NCI-H2081 (cell line): ENCODE measurements at regions not wholly inside any gene's neighbourhood (a gene's known extent, or its start where the extent isn't known, plus 50 kb on each side); places are given as distances from the start of the nearest gene placed in this dataset.
"Not testable (repeated sequence)": the region's sequence is repeated elsewhere in the genome, so short reads cannot be mapped to it uniquely, and the experiment has no call there.

Experiments used
- DNase-seq, 2 experiments: peaks; one replicate each; lab custom pipeline; 2025; lab: John Stamatoyannopoulos, UW

DNA sequence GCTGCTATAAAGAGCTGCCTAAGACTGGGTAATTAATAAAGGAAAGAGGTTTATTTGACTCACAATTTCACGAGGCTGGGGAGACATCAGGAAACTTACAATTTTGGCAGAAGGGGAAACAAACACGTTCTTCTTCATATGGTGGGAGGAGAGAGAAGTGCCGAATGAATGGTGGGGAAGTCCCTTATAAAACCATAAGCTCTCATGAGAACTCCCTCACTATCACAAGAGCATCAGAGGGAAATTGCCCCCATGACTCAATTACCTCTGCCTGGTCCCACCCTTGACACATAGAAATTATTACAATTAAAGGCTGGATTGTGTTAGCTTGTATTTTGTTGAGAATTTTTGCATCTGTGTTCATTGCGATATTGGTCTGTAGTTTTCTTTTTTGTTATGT is 460.5 kb upstream of the RAB6C start:
- DNase-seq, result no peak

DNA sequence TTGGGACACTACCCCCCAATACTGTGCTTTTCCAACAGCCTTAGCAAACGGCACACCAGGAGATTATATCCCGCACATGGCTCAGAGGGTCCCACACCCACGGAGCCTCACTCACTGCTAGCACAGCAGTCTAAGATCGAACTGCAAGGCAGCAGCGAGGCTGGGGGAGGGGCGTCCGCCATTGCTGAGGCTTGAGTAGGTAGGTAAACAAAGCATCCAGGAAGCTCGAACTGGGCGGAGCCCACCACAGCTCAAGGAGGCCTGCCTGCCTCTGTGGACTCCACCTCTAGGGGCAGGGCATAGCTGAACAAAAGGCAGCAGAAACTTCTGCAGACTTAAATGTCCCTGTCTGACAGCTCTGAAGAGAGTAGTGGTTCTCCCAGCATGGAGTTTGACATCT is 447.3 kb upstream of the RAB6C start:
- DNase-seq, result not testable (repeated sequence)

DNA sequence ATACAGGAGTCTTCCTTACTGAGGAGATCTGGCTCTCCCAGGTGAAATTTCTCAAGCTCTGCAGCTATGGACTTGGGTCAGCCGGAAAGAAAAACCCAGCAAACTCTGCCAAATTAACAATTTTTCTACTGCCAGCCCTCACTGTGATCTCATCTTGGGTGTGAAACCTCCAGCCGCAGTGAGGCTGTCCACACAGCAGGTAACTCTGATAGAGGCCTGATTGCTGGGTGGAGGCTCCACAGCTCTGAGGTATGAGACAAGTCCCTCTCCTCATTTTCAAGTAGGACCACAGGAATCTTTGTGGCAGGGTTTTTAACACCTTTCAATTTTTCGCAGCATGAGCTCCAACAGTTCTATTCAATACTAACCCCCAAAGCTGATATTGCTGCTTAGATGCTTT is 430.6 kb upstream of the RAB6C start:
- DNase-seq, result no peak

DNA sequence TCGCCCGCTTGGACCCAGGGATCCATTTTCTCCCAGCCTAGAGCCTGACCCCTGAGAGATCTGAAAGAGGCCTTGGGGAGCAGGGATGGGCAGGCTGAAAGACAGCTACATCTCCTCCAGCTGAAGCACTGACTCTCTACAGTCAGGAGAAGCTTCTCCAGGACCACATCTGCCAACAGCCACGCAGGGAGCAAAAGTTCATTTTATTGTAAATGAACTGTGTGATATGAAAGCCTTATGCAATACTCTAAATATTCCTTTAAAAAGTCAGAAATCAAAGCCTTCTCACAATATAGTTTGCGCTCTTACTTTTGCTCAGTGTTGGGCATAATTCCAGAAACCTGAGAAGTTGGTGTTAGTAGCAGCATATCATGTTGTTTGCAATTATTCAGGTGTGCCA is 428.9 kb upstream of the RAB6C start:
- DNase-seq, result no peak

DNA sequence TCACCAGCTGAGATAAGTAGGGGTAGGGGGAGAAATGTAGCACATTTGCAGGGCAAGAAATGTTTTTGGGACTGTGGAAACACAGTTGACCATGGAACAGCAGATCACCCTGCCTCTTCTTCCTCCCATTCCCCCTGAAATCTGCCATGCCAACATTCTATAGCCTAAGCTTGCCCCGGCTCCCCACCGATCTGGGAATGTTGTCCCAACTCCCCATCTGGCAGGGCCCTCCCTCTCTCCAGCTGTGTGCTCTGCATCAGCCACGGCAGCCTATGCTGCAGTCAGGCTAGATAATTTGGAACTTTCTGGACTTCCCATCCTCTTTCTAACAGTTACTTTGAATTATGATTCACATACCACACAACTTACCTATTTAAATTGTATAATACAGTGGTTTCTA is 425.1 kb upstream of the RAB6C start:
- DNase-seq, result no peak

DNA sequence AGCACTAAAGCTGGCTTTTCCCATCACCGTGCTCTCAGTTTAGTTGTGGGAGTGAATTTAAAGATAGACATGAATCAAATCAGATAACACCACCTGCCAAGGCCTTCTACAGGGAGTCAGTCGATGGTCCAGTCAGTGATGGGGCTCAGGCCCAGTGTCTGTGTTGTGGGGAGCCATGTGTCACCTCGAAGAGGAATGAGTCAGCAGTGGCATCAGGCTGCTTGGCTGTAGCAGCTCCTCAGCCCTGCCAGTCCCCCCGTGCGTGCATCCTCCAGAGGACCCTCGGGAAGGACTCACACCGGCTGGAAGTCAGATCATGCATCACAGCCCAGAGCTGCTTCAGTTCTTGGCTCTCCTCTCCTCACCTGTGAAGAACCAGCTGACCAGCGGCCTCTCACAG is 420.4 kb upstream of the RAB6C start:
- DNase-seq, result no peak

DNA sequence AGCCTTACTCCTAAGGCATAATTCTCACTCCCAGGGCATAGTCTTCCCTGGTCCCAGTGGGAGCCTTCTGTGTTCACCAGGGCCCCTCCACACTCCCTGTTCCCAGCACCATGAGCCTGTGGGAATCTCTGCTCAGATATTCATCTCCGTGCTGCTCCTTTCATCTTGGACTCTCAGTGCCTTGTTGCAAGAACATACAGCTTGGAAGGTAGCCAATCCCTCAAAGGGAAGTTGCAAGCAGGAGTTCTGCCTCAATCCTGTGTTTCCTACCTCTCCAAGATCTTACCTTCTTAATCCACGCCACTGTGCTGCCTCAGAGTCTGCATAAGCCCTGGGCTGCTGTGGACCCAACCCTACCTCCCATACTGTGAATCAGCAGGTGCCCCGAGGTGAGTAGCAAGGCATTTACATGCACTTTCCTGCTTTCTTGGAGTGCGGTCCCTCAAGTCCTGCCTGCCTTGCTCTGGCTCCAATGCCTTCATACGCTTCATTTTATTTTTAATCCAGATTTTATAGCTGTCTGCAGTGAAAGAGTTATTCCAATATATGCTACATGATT is 413.8 kb upstream of the RAB6C start:
- no peak for DNase-seq

DNA sequence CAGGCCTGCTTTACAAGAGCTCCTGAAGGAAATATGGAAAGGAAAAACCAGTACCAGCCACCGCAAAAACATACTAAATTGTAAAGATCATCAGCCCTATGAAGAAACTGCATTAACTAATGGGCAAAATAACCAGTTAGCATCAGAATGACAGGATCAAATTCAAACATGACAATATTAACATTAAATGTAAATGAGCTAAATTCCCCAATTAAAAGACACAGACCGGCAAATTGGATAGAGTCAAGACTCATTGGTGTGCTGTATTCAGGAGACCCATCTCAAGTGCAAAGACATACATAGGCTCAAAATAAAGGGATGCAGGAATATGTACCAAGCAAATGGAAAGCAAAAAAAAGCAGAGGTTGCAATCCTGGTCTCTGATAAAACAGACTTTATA is 408.7 kb upstream of the RAB6C start:
- not testable (repeated sequence) for DNase-seq

DNA sequence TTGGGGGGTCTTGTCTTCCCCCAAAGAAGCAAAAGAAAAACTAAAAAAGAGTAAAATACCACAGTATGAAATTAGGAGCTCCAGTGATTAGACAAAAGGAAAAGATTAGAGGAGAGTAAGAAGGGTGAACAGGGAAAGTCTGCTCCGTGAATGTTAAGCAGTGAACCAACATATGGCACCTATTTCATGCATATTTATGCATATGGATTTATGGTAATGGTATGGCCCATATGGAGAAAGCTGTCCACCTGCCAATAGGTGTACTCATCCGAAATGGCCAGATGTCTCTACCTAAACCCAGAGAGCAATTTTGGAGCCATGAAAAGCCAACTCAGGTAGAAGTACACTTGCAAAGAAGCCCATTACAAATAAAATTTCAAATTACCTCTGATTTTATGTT is 404.0 kb upstream of the RAB6C start:
- DNase-seq, result no peak

DNA sequence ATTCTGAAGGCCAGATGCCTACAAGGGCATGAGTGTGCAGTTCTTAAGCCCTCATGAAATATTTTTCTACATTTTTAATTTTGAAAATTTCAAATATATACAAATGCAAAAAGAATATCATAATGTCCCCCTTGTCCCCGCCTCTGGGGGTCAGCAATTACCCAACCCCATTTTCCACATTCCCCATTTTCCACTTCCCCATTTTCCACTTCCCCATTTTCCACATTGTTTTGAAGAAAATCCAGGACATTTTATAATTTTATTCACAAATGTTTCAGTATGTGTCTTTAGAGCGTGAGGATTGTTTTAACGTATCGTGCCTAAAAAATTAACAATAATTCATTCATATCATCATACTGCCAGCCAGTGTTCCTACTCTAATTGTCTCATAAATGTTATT is 403.6 kb upstream of the RAB6C start:
- DNase-seq, result no peak

DNA sequence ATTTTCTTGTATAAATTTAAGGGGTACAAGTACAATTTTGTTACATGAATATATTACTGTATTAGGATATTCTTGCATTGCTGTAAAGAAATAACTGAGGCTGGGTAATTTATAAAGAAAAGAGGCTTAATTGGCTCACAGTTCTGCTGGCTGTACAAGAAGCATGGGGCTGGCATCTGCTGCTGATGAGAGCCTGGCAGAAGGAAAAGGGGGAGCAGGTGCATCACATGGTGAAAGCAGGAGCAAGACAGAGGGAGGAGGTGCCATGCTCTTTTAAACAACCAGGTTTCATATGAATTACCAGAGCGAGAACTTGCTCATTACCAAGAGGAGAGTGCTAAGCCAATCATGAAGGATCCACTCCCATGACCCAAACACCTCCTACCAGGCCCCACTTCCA is 399.5 kb upstream of the RAB6C start:
- no peak for DNase-seq

DNA sequence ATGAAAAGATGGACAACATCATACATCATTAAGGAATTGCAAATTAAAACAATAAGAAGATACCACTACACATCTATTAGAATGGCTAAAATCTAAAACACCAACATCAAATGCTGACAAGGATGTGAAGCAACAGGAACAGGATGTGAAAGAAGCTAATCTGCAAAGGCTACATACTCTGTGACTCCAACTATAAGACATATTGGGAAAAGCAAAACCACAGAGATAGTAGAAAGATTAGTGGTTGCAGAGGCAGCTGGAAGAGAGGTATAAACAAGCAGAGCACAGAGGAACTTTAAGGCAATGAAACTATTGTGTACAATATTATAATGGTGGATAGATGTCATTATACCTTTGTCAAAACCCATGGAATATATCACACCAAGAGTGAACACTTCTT is 393.7 kb upstream of the RAB6C start:
- DNase-seq, result no peak

DNA sequence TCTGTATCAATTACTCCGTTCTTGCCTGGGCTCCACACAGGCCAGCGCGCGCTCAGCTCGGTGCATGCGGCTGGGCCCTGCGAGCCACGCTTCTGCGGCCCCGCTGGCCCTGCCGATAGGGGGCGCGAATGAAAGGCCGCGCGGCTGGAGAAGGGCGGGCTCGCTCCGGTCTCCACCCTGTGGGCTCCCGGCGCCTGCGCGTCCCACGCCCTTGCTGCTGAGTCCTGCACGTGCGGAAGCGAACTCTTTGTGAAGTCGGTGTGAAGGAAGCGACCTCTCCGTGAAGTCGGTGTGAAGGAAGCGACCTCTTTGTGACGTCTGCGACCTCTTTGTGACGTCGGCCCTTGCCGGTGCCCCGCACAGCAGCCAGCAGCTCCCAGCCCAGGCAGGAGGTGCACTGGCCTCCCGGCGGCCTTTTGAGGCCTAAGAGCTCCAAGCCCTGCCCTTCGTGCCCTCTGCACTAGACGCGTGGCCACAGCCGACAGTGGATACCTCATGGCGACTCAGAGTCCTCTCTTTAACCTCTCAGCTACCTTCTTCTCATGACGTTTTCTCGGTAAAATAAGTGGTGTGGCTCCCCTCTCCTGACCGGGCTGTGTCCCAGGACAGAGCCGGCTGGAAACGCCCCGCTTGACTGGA is 391.9 kb upstream of the RAB6C start:
- DNase-seq, result no peak

DNA sequence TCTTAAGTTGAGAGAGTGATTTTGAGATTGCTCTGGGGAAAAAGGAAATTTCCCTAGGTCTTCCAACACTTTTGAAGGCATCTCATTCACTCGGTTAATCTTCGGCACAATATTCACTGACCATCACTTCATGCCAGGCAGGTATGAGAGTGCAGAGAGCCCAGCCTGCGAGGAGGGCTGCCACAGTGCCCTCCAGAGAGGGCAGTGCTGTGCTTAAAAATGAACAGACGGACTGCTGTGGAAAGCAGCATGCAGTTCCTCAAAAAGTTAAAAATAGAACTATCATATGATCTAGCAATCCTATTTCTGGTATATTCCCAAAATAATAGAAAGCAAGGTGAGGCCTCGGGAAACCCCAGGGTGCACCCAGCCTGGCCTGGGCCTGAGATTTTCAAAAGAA is 374.9 kb upstream of the RAB6C start:
- no peak for DNase-seq

DNA sequence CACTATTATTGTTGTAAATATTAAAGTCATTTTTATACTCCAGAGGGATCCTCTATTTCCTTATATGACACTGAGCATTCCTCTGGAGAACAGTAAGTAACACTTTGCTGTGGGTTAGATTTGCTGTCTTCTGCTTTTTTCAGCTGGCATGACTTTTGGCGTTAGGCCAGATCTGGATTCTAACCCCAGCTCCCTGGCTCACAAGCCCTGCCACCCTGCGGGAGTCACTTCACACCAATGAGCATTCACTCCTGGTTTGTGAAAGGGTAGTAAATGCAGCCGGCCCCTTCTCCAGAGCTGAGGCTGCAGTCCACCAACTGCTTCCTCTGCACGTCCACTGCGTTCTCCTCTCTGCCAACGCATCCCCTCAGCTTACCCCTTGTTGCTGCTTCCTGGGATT is 373.8 kb upstream of the RAB6C start:
- no peak for DNase-seq

DNA sequence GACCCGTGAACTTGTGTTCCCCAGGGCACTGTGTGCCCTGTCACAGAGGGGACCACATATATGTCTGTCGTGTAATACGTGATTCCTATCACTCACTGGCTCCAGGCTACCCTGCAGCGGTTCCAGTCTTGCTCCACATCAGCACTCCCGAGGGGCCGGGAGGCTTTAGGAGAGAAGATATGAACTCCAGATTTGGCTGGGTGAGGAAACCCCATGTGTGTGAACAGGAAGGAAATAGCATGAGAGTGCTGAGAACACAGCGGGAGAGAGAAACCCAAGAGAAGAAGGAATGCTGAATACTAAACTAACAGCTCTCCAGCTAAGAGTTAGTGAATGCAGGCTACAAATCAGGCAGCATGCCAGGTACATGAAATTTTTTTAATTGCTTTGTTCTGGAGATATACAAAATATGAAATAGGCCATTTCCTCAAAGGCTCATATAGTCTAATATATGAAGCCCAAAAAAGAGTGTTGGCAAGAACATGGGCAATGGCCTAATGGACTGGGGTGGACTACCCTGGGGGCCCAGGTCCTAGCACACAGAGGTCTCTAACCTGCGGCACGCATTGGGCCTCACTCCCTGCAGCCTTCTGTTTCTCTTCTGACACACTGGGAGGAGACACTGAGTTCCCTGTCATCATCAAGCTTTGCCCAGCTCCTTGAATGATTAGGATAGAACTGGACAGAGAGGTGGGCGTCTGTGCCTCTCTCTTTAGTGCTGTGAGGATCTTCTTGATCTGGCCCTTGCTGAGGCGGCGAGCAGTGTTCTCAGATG is 372.8 kb upstream of the RAB6C start:
- DNase-seq, result no peak

DNA sequence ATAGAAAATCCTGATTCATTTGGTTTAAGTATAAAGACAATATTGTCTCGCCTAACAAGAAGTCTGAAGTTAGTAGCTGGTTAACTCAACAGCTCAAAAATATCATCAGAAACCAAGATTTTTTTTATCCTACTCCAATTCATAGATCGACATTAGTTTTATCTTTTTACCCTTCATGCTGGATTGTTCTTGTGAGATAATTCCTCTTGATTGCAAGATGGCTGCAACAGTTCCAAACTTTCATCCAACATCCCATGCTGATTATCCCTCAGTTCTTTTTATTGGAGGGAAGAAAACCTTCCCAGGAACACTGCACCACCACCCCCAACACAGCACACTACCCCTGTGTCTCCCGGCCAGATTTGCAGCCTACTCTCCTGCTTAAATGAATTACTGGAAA is 370.2 kb upstream of the RAB6C start:
- DNase-seq, result no peak

DNA sequence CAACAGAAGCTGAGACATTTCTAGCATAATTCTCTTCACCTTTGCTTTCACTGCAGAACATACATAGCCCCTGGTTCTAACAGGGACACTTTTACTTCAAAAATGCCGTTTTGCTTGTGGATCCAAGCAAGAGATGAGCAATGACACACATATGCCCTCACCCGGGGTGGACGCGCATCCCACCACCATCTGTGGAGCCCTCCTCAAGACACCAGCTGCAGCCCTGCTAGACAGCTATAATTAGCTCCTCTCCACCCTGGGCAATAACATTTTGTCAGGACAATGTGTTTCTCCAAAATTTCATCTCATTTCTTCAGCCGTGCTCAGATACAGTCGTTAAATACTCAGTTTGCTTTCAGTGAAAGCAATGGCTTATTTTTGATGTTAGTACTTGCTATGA is 368.7 kb upstream of the RAB6C start:
- no peak for DNase-seq

DNA sequence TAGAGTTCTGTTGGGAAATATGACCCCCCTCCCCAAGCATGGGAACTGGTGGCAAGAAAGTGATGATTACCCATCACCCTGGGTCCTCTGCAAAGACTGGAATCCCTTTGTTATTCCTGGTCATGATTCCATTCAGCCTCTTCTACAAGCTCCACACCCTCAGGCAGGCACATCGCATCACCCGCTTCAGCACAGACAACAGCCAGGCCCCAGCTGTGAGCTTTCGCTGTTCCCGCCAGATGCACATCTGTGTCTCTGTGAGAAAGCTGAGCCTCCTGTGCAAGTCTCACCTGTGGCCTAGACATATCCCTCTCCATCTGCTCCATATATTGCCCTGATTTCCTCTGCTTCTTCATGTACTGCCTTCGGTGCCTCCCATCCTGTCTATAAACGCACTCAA is 368.0 kb upstream of the RAB6C start:
- no peak for DNase-seq

DNA sequence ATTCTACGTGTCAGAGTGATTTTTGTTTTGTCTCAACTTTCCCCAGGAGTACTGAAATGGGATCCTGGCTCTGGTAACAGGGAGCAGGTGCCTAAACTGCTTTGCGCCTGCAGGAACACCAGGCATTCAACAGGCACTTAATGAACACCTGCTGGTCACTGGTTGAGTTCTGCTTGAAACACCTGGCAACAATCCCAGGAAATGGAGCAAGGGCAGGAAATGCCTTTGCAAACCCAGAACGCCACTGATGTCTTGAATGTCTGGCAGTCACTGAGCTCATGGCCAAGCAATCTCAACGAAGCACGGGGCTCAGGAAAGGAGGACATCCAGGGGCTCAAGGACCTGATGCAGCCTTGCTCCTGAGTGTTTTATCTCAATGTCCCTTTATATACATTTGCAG is 360.0 kb upstream of the RAB6C start:
- DNase-seq, result peak in 1 of 2 experiments; percentile 26

DNA sequence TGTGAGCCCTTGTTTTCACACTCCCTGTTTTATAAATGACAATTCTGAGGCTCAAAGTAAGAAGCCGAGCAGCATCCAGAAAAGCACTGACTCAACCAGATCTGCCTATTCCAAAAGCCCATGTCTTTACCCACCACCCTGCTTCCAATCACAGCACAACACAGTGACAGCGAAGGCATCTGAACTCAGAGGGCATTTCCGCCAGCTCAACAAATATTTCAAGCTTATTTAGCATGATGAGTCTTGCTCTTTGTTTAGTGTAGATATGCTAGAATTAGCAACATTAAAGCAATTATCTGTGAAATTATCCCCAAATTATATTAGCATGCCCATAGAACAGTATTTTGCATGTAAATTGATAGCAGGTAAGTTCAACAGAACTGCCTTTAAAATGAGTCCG is 359.1 kb upstream of the RAB6C start:
- DNase-seq, result no peak

DNA sequence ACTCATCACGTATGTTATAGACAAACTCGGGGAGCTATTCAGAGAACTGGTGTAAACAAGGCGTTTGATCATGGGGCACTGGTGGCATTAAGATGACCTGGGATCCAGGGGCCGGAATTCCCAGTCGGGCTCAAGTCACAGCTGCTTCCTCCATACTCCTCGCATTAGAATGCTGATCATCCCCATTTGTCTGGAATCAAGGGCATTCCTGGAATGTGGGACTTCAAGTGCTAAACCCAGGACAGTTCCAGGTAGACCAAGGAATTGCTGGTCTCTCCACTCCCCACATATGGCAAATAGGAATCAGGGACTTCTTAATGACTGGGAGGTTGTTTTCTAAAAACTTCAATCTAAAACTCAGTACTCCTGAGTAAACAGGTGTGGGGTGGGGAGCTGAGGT is 355.7 kb upstream of the RAB6C start:
- DNase-seq, result no peak

DNA sequence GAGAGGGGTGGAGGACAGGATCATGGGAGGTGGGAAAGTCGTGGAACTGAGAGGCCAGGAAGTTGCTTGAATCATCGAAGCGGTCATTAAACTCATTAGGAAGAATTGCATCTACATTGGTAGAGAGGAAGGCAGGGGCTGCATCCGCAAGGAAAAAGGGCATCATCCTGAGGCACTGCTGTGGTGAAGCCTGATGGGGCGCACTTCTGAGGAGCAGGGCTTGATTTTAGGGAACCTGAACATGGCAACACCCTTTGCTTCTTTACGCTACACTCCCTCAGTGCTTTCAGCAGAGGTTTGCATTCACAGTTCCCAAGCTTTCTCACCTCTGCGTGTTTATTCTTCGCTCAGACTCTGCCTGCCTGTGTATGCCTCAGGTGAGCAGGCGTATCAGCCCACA is 352.0 kb upstream of the RAB6C start:
- no peak for DNase-seq

DNA sequence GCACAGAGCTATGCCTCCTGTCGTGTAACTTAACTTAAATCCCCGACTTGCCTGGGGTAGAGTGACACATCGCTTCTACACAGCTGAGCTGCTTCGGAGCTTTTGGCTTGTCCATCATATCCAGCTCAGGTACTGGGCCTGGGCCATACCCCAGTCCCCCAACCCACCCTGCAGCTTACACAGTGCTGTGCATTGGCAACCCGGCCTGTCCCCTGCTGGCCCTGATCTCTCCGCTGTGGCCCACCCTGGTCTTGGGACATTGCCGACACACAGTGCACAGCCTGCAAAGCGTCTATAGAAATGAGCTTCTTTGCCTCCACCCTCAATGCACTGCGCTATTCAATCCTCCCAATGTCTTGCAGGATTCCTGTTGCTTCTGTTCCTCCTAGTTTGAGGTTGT is 342.8 kb upstream of the RAB6C start:
- DNase-seq, result no peak
